ENCODE measurements at regions not wholly inside any gene's neighbourhood (a gene's known extent, or its start where the extent isn't known, plus 50 kb on each side); places are given as distances from the start of the nearest gene placed in this dataset.

DNA sequence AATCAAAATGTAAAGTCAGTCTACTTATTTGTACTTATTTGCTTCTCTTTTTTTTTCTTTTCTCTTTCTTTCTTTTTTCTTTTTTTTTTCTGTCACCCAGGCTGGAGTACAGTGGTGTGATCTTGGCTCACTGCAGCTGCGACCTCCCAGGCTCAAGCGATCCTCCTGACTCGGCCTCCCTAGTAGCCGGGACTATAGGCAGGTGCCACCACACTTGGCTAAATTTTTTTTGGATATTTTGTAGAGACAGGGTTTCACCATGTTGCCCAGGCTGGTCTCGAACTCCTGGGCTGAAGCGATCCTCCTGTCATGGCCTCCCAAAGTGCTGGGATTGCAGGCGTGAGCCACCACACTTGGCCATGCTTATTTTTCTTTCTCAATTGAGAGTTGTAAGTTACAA lies 98.8 kb upstream of the ZBTB40 start:
- Histone ChIP-seq H3K4me3 (ENCODE audit: low read length) (no peak overlapping the region), H3K4me2 (ENCODE audit: low read length) (no peak overlapping the region), H3K27me3 (ENCODE audit: control insufficient read depth, low read length) (peaks cover 16% of the 10 kb centered on the region), H3F3A (ENCODE audit: control insufficient read depth, insufficient read depth) (no peaks in the 10 kb centered on the region), H4K20me1 (ENCODE audit: control insufficient read depth, insufficient read depth, low read depth, low read length) (no peaks in the 10 kb centered on the region), H3K9me2 (replicated peaks; ENCODE audit: control insufficient read depth, low read length) (no peaks in the 10 kb centered on the region), H3K27ac (ENCODE audit: low read depth, low read length) (no peak overlapping the region), H3K79me2 (ENCODE audit: control insufficient read depth, low read length) (no peaks in the 10 kb centered on the region), H3K4me1 (ENCODE audit: control insufficient read depth, low read length) (no peaks in the 10 kb centered on the region), H3K36me3 (ENCODE audit: control insufficient read depth, low read length) (no peaks in the 10 kb centered on the region), H3K9me3 (ENCODE audit: control insufficient read depth, insufficient read depth, low read length) (no peaks in the 10 kb centered on the region)
- TF ChIP-seq, protein P1, sequence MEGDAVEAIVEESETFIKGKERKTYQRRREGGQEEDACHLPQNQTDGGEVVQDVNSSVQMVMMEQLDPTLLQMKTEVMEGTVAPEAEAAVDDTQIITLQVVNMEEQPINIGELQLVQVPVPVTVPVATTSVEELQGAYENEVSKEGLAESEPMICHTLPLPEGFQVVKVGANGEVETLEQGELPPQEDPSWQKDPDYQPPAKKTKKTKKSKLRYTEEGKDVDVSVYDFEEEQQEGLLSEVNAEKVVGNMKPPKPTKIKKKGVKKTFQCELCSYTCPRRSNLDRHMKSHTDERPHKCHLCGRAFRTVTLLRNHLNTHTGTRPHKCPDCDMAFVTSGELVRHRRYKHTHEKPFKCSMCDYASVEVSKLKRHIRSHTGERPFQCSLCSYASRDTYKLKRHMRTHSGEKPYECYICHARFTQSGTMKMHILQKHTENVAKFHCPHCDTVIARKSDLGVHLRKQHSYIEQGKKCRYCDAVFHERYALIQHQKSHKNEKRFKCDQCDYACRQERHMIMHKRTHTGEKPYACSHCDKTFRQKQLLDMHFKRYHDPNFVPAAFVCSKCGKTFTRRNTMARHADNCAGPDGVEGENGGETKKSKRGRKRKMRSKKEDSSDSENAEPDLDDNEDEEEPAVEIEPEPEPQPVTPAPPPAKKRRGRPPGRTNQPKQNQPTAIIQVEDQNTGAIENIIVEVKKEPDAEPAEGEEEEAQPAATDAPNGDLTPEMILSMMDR (IDR thresholded peaks at IDR 0.05; ENCODE audit: low read depth, low read length, poor library complexity, severe bottlenecking) = no peak
- no peak for TF ChIP-seq EZH2phosphoT487 (IDR thresholded peaks at IDR 0.05; ENCODE audit: borderline replicate concordance, low read length)

DNA sequence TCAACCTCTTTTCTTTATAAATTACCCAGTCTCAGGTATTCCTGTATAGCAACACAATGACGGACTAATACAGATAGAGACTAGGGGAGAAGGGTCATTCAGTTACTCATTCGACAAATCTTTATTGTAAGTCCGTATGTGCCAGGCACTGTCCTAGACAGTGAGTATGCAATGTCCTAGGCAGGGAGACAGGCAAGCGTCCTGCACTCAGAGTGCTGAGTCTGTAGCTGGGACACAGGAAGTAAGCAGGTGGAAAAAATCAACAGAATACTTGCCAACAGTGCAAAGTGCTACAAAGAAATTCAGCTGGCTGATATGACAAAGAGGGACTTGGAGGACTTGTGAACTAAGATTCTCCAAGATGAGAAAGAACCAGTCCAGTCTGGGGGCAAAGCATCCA lies 92.2 kb upstream of the ZBTB40 start:
- H3K4me2 ChIP-seq (ENCODE audit: low read length) = no peak overlapping the region
- no peaks in the 10 kb centered on the region for H3K79me2 ChIP-seq (ENCODE audit: control insufficient read depth, low read length)
- no peaks in the 10 kb centered on the region for H3K9me3 ChIP-seq (ENCODE audit: control insufficient read depth, insufficient read depth, low read length)
- no peaks in the 10 kb centered on the region for H3K9me2 ChIP-seq (replicated peaks; ENCODE audit: control insufficient read depth, low read length)
- H3K4me3 ChIP-seq (ENCODE audit: low read length) = no peak overlapping the region
- no peaks in the 10 kb centered on the region for H4K20me1 ChIP-seq (ENCODE audit: control insufficient read depth, insufficient read depth, low read depth, low read length)
- TF ChIP-seq, protein P1 (IDR thresholded peaks at IDR 0.05; ENCODE audit: low read depth, low read length, poor library complexity, severe bottlenecking) = no peak
- no peak for TF ChIP-seq EZH2phosphoT487 (IDR thresholded peaks at IDR 0.05; ENCODE audit: borderline replicate concordance, low read length)
- no peaks in the 10 kb centered on the region for H3K4me1 ChIP-seq (ENCODE audit: control insufficient read depth, low read length)
- no peaks in the 10 kb centered on the region for H3F3A ChIP-seq (ENCODE audit: control insufficient read depth, insufficient read depth)
- no peaks in the 10 kb centered on the region for H3K36me3 ChIP-seq (ENCODE audit: control insufficient read depth, low read length)
- H3K27ac ChIP-seq (ENCODE audit: low read depth, low read length) = no peak overlapping the region
- H3K27me3 ChIP-seq (ENCODE audit: control insufficient read depth, low read length) = peaks cover 11% of the 10 kb centered on the region

DNA sequence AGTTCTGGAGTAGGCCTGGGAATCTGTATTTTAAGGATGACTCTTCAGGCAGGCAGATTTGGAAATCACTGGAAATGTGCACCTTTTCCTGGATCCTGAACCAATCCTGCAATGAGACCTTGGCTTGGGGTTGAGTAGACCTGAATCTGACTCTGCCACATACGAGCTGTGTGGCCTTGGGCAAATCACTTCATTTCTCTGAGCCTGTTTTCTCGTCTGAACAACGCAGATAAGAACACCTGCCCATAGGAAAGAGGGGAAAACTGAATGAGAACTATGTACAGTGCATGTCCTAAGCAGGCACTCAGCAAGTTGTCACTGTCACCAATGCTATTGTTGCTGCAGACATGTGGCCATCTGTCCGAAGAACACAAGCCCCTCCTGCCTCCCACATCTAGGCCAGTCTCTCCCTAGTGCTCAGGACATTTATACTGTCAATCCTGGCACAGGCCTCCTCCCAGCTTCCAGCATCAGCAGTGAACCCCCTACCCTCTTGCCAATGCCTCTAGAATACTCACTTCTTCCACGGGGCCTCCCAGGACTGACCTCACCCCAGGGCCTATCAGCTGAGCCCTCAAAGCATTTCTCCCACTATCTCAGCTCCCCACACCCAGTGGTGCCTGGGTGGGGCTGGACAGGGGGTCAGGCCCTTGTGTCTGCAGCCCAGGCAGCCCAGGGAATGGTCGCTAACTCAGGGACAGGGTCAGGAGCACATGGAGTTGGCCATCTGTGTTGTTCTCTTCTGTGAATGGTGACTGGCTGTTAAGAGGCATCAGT lies 88.8 kb upstream of the ZBTB40 start:
- no peak overlapping the region for H3K4me2 ChIP-seq (ENCODE audit: low read length)
- H3K27me3 ChIP-seq (ENCODE audit: control insufficient read depth, low read length) = peaks cover 11% of the 10 kb centered on the region
- no peaks in the 10 kb centered on the region for H3K36me3 ChIP-seq (ENCODE audit: control insufficient read depth, low read length)
- no peak overlapping the region for H3K4me3 ChIP-seq (ENCODE audit: low read length)
- no peaks in the 10 kb centered on the region for H3F3A ChIP-seq (ENCODE audit: control insufficient read depth, insufficient read depth)
- no peak for TF ChIP-seq EZH2phosphoT487 (IDR thresholded peaks at IDR 0.05; ENCODE audit: borderline replicate concordance, low read length)
- TF ChIP-seq, protein P1 (IDR thresholded peaks at IDR 0.05; ENCODE audit: low read depth, low read length, poor library complexity, severe bottlenecking) = no peak
- H3K9me3 ChIP-seq (ENCODE audit: control insufficient read depth, insufficient read depth, low read length) = no peaks in the 10 kb centered on the region
- no peaks in the 10 kb centered on the region for H4K20me1 ChIP-seq (ENCODE audit: control insufficient read depth, insufficient read depth, low read depth, low read length)
- no peaks in the 10 kb centered on the region for H3K9me2 ChIP-seq (replicated peaks; ENCODE audit: control insufficient read depth, low read length)
- H3K4me1 ChIP-seq (ENCODE audit: control insufficient read depth, low read length) = no peaks in the 10 kb centered on the region
- no peaks in the 10 kb centered on the region for H3K79me2 ChIP-seq (ENCODE audit: control insufficient read depth, low read length)
- H3K27ac ChIP-seq (ENCODE audit: low read depth, low read length) = no peak overlapping the region
